Kidney glomerular epithelial cell (primary cell): ENCODE measurements at regions not wholly inside any gene's neighbourhood (a gene's known extent, or its start where the extent isn't known, plus 50 kb on each side); places are given as distances from the start of the nearest gene placed in this dataset.
A peak's percentile ranks its signal among the peaks of the same experiment; 100 is the strongest.
"Not testable (repeated sequence)": the region's sequence is repeated elsewhere in the genome, so short reads cannot be mapped to it uniquely, and the experiment has no call there.

Experiments
- DNase-seq: peaks from one replicate; lab custom pipeline; 2025; lab: John Stamatoyannopoulos, UW

GRCh38 chr5:1731091-1731639 lies 68.5 kb downstream of the MRPL36 start:
- DNase-seq: no peak

GRCh38 chr5:1730487-1730847 lies 69.2 kb downstream of the MRPL36 start:
- no peak for DNase-seq

GRCh38 chr5:1729641-1730486 lies 69.8 kb downstream of the MRPL36 start:
- DNase-seq: no peak

- DNase-seq: no peak
Observed at GRCh38 chr5:1728846-1729245, 70.8 kb downstream of the MRPL36 start.

DNA sequence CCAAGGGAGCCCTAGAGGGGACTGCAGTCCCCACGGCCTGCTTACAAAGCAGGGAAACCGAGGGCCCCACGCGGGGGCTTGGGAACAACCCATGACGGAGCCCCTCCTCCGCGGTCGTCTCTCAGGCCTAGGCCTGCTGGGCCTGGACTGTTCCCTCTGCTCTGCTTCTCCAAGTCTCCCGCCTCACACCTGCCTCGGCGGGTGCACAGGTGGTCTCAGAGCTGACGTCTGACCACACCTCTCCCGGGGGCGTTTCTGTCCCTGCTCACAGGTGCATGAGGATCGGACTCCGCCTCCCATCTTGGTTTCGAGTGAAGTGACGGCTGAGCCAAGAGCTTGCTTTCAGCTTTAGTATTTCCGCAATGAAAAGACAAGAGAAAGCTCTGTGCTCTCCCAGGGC lies 72.1 kb downstream of the MRPL36 start:
- DNase-seq: no peak

DNA sequence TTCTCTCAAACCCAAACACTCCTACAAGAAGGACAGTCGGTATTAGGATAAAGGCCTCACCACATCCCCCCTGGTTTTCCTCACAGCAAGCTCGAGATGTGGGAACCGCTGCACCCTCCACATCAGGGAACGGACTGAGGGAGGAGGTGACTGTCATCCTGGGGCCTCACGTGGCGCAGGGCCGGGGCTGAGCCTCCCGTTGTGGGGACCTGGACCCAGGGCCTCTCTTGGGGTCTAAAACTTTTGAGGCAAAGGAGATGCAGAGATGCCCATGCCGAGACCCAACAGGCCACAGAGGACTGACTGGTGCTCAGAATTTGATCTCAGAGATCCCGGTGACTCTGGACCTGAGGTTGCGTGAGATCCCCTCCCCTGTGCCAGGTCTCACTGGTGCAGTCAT lies 72.7 kb downstream of the MRPL36 start:
- no peak for DNase-seq

DNA sequence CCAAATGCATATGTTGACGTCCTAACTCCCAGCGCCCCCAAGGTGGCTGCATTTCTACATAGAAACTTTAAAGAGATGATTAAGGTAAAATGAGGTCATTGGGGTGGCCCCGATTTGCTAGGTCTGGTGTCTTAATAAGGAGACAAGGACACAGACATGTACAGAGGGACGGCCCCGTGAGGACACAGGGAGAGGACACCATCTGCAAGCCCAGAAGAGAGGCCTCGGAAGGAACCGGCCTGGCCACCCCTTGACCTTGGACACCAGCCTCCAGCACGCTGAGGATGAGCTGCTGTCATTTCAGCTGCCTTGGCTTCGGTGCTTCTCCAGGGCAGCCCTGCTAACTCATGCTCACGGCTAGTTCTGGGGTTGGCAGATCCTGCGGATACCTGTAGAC lies 73.2 kb downstream of the MRPL36 start:
- no peak for DNase-seq

- DNase-seq: no peak
Observed at GRCh38 chr5:1725641-1726468, 73.8 kb downstream of the MRPL36 start.

DNA sequence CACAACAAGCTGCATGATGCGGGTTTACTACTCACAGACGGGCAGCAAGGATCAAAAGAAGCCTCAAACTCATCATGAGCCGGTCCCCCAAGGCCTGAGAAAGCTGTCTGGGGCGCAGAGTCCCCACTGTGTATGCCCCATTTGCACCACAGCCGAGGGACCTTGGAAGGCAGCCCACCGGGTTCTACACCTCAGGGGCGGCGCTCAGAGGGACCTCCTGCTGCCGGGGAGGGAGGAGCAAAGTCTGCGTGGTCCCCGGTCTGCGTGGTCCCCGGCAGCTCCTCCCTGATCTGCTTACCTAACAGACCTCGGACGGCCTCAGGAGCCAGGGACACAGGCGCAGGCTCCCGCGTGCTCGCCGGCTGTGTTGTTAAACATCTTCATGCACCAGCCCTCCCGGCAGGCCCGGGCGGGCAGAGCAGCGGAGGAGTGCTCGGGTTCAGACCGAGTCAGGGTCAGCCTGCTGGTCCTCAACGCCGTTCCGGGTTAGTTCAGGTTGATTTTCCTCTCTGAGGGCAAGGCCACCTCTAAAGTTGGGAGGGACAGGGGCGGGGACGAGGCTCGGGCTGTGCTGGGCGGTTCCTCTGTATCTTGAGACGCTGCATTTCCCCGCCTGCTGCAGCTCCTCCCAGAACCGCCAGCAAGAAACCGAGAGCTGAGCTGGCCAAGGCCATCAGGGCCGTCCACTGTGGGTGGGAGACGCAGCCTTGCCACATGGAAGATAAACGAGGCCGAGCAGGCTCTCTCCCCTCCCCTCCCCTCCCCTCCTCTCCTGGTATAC lies 74.6 kb downstream of the MRPL36 start:
- DNase-seq: no peak

GRCh38 chr5:1723957-1724821 lies 75.4 kb downstream of the MRPL36 start:
- DNase-seq: no peak

DNA sequence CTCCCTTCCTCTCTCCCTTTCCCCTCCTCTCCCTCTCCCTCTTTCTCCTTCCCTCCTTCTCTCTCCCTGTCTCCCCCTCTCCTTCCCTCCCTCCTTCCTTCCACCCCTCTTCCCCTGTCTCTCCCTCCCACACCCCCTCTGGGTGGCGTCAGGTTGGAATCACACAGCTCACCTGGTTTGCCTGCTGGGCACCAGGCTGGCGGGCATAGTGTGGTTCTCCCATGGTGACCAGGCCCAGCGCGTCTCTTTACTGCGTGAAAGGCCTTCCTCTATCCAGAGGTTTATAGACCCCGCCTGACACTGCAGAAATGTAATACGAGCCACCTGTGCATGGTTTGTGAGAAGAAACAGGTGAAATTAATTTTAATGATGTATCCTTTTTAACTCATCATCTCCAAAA lies 76.2 kb downstream of the MRPL36 start:
- no peak for DNase-seq

DNA sequence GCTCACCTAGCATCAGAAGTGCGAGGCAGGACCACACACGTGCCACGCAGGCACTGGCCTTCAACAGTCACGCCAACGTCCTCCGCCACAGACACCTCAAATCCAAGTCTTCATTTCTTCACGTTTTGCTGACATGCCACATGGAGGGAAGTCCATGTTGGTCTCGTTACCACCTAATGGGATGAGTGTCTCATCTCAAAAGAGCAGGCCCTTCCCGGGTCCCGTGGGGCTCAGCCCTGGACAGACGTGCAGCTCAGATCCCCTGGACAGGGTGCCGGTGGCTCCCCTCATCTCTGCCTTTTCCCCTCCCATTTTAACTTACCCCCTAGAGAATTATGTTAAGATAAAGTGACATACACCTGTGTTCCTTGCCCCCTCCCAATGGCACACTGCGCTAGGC lies 76.8 kb downstream of the MRPL36 start:
- DNase-seq: no peak

- DNase-seq: no peak
Observed at GRCh38 chr5:1720396-1721110, 79.1 kb downstream of the MRPL36 start.

- DNase-seq: no peak
Observed at GRCh38 chr5:1719860-1720259, 79.8 kb downstream of the MRPL36 start.

- DNase-seq: no peak
Observed at GRCh38 chr5:1718669-1719068, 81.0 kb downstream of the MRPL36 start.

GRCh38 chr5:1710091-1710490 lies 89.5 kb downstream of the MRPL36 start:
- DNase-seq: not testable (repeated sequence)

- peak; percentile 40 for DNase-seq
Observed at GRCh38 chr5:1709171-1709803, 90.3 kb downstream of the MRPL36 start.

- peak; percentile 40 for DNase-seq
Observed at GRCh38 chr5:1708592-1709141, 91.0 kb downstream of the MRPL36 start.

- DNase-seq: no peak
Observed at GRCh38 chr5:1707467-1707866, 92.2 kb downstream of the MRPL36 start.

- DNase-seq: no peak
Observed at GRCh38 chr5:1706428-1706827, 93.2 kb downstream of the MRPL36 start.
